NCI-H526 treated with DMSO at 0.1 percent for 48 hours (cell line): ENCODE measurements at regions not wholly inside any gene's neighbourhood (a gene's known extent, or its start where the extent isn't known, plus 50 kb on each side); places are given as distances from the start of the nearest gene placed in this dataset.

Experiments used
- DNase-seq: peaks from one replicate; lab custom pipeline; 2025; lab: John Stamatoyannopoulos, UW

GRCh38 chr2:181188605-181189004, 208.2 kb downstream of the UBE2E3 start:
- no peak for DNase-seq

GRCh38 chr2:181189951-181190350, 209.5 kb downstream of the UBE2E3 start:
- DNase-seq: no peak

- no peak for DNase-seq
These were observed 210.3 kb downstream of the UBE2E3 start for GRCh38 chr2:181190711-181191110.

- no peak for DNase-seq
These were observed 213.1 kb downstream of the UBE2E3 start for GRCh38 chr2:181193550-181193949.

- DNase-seq: no peak
These were observed 216.0 kb downstream of the UBE2E3 start for GRCh38 chr2:181196401-181196800.

- no peak for DNase-seq
These were observed 216.8 kb downstream of the UBE2E3 start for GRCh38 chr2:181197140-181197760.

- no peak for DNase-seq
These were observed 217.9 kb downstream of the UBE2E3 start for GRCh38 chr2:181198183-181198864.

GRCh38 chr2:181203412-181203811, 223.0 kb downstream of the UBE2E3 start:
- DNase-seq: no peak

GRCh38 chr2:181203916-181204315, 223.5 kb downstream of the UBE2E3 start:
- no peak for DNase-seq

GRCh38 chr2:181218401-181218821, 238.0 kb downstream of the UBE2E3 start:
- DNase-seq: no peak

GRCh38 chr2:181223234-181223633, 234.0 kb upstream of the ITGA4 start:
- no peak for DNase-seq

GRCh38 chr2:181224866-181225265, 232.3 kb upstream of the ITGA4 start:
- no peak for DNase-seq

GRCh38 chr2:181228661-181229060, 228.5 kb upstream of the ITGA4 start:
- DNase-seq: no peak

- no peak for DNase-seq
These were observed 226.0 kb upstream of the ITGA4 start for GRCh38 chr2:181231151-181231550.

GRCh38 chr2:181231886-181232621, 225.1 kb upstream of the ITGA4 start:
- DNase-seq: no peak

GRCh38 chr2:181234487-181234891, 222.7 kb upstream of the ITGA4 start:
- no peak for DNase-seq

GRCh38 chr2:181235011-181235410, 222.2 kb upstream of the ITGA4 start:
- DNase-seq: no peak

- no peak for DNase-seq
These were observed 221.3 kb upstream of the ITGA4 start for GRCh38 chr2:181235683-181236459.

- no peak for DNase-seq
These were observed 217.9 kb upstream of the ITGA4 start for GRCh38 chr2:181239201-181239799.

- no peak for DNase-seq
These were observed 216.3 kb upstream of the ITGA4 start for GRCh38 chr2:181240844-181241243.

GRCh38 chr2:181241366-181241765, 215.8 kb upstream of the ITGA4 start:
- DNase-seq: no peak

- DNase-seq: no peak
These were observed 215.4 kb upstream of the ITGA4 start for GRCh38 chr2:181241797-181242196.
